GM18873 (cell line): ENCODE measurements at regions not wholly inside any gene's neighbourhood (a gene's known extent, or its start where the extent isn't known, plus 50 kb on each side); places are given as distances from the start of the nearest gene placed in this dataset.

Source experiments
- ATAC-seq: cut with Tn5 transposase; IDR thresholded peaks from one replicate; pipeline ENCODE4 v1.9.1; 2021; ENCODE audit warnings: mild to moderate bottlenecking, moderate library complexity, moderate number of reproducible peaks; ENCODE audit not compliant: unreplicated experiment, low FRiP score

DNA sequence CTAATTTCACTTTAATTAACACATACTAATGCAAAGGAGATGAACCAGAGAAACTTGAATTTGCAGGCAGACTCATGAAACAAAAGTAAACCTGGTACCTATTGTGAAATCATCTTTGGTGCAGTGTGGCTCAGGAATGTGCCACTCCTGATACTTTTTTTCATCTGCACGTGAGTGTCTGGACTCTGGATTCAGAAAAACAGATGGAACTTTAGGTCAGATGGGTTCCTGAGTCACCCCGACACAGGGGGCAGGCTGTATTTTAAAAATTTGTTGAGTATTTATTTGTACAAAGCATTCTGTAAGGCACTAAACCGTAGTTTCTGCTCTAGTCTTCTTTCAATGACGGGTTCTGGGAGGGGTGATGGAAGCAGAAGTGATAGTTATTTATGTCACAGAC lies 52.2 kb upstream of the TUT7 start:
- no peak for ATAC-seq

- ATAC-seq, result no peak
Observed at GRCh38 chr9:86405926-86406325, 51.7 kb upstream of the TUT7 start.

DNA sequence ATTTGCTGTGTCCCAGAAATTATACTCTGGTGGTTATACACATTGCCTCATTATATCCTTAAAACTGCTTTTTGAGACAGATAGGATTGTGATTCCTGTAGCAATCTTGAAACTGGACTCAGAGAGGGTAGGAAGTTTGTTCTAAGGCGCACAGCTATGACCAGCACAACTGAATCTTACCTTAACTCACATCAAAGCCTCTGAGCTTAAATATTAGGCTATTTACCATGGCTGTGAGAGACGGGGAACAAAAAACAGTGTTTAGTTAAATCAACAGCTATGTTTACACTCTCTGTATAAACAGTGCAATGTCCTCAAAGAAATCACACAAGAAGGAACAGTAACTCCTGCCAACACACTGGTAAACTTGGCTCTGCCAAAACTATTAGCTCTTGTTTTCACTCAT lies 50.9 kb upstream of the TUT7 start:
- no peak for ATAC-seq
